Gastroesophageal sphincter (tissue), 4 donors: ENCODE measurements at regions not wholly inside any gene's neighbourhood (a gene's known extent, or its start where the extent isn't known, plus 50 kb on each side); places are given as distances from the start of the nearest gene placed in this dataset.

Source experiments
- ATAC-seq: fragments of 150-250 bp; one replicate; pipeline ENCODE4 v1.9.1; 2016; ENCODE audit warnings: mild to moderate bottlenecking, moderate library complexity
- H3K27ac ChIP-seq, 4 donors: fragments of 200-600 bp; sonication (generic) in 3 of 4; 1 replicate in 3 of 4; 2 replicates in 1 of 4; pipeline ENCODE4 v1.5.1; 2016 to 2019
- H3K27me3 ChIP-seq: fragments of 200-600 bp; sonication (generic); one replicate; pipeline ENCODE4 v1.5.1; 2019
- H3K36me3 ChIP-seq, 2 donors: fragments of 200-600 bp; sonication (generic); one replicate each; pipeline ENCODE4 v1.5.1; 2019; ENCODE audit warnings: control low read depth in 1 of 2
- H3K4me1 ChIP-seq, 3 donors: fragments of 200-600 bp; sonication (generic); 1 replicate in 2 of 3; 2 replicates in 1 of 3; pipeline ENCODE4 v1.5.1; 2016 to 2019; ENCODE audit warnings: control low read depth in 2 of 3
- H3K4me3 ChIP-seq, 2 donors: fragments of 200-600 bp; sonication (generic); one replicate each; pipeline ENCODE4 v1.5.1; 2019; ENCODE audit warnings: mild to moderate bottlenecking in 1 of 2, moderate library complexity in 1 of 2
- H3K9me3 ChIP-seq, 3 donors: fragments of 200-600 bp; sonication (generic); one replicate each; pipeline ENCODE4 v1.5.1; 2017 to 2019; ENCODE audit warnings: control low read depth in 2 of 3
- EP300 ChIP-seq: sonication (generic); formaldehyde crosslinking; IDR thresholded peaks from one replicate; pipeline ENCODE4 v1.6.1; 2017; ENCODE audit warnings: antibody characterized with exemption, mild to moderate bottlenecking
- POLR2A ChIP-seq, 2 donors: fragments of 450-650 bp; IDR thresholded peaks; one replicate each; pipeline ENCODE4 v1.6.1; 2017; ENCODE audit warnings: antibody characterized with exemption in 2 of 2, mild to moderate bottlenecking in 2 of 2, moderate library complexity in 1 of 2
- POLR2AphosphoS5 ChIP-seq: sonication (generic); formaldehyde crosslinking; IDR thresholded peaks from one replicate; pipeline ENCODE4 v1.6.1; 2017; ENCODE audit warnings: antibody characterized with exemption
- WGBS, 2 donors: methylation state at CpG; one replicate each; pipeline ENCODE4 v1.1.5; 2018; ENCODE audit warnings: low coverage in 1 of 2; 5-methylcytosine and 5-hydroxymethylcytosine counted together
- TF ChIP-seq, protein P1 (sequence below), 4 experiments: fragments of 200-600 bp in 2 of 4; fragments of 450-650 bp in 2 of 4; sonication (generic) in 1 of 4; IDR thresholded peaks; one replicate each; pipeline ENCODE4 v1.5.1; 2017 to 2019; ENCODE audit warnings: antibody characterized with exemption in 4 of 4, mild to moderate bottlenecking in 2 of 4, moderate library complexity in 2 of 4

DNA sequence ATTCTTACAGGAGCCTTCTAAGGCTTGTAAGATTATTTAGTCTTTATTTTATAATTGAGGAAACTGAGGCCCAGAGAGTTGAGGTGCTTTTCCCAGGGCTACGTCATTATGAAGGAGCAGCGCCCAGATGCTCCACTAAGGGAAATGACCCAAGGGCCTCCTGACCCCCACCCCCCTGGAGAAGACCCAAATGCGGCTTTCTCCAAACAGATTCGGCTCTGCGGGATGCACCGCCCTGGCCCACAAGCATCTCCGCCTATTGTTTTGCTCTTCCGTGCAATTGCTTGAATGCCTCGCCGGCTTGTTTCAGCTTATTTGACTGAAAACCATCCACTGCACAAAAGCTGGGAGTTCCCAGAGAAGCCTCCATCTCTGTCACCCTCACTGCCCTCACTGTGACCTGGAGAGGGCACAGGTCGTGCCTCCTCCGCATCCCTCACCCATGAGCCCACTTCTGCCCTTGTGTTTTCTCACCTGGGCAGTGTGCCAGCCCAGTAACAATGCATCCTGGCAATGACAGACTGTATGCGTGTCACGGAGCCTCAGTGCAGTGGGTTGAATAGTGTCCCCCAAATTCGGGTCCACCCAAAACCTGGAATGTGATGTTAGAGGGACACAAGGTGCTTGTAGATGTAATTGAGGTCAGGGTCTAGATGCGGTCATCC lies 790.2 kb downstream of the TBC1D22A start:
- ATAC-seq, result no peak
- H3K4me3 ChIP-seq, result no peak overlapping the region
- peaks cover 42% of the 10 kb centered on the region for H3K27me3 ChIP-seq
- TF ChIP-seq POLR2AphosphoS5 (no peak), EP300 (no peak), POLR2A (IDR thresholded peaks at IDR 0.05) (no peak)
- TF ChIP-seq, protein P1, sequence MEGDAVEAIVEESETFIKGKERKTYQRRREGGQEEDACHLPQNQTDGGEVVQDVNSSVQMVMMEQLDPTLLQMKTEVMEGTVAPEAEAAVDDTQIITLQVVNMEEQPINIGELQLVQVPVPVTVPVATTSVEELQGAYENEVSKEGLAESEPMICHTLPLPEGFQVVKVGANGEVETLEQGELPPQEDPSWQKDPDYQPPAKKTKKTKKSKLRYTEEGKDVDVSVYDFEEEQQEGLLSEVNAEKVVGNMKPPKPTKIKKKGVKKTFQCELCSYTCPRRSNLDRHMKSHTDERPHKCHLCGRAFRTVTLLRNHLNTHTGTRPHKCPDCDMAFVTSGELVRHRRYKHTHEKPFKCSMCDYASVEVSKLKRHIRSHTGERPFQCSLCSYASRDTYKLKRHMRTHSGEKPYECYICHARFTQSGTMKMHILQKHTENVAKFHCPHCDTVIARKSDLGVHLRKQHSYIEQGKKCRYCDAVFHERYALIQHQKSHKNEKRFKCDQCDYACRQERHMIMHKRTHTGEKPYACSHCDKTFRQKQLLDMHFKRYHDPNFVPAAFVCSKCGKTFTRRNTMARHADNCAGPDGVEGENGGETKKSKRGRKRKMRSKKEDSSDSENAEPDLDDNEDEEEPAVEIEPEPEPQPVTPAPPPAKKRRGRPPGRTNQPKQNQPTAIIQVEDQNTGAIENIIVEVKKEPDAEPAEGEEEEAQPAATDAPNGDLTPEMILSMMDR (IDR thresholded peaks at IDR 0.05), result no peak
- WGBS, 2 donors, result 82 to 83% methylated on average over 11 to 13 of the region's 16 CpGs
- no peaks in the 10 kb centered on the region for H3K4me1 ChIP-seq
- no peak overlapping the region for H3K27ac ChIP-seq
- H3K36me3 ChIP-seq, result no peaks in the 10 kb centered on the region
- no peaks in the 10 kb centered on the region for H3K9me3 ChIP-seq

DNA sequence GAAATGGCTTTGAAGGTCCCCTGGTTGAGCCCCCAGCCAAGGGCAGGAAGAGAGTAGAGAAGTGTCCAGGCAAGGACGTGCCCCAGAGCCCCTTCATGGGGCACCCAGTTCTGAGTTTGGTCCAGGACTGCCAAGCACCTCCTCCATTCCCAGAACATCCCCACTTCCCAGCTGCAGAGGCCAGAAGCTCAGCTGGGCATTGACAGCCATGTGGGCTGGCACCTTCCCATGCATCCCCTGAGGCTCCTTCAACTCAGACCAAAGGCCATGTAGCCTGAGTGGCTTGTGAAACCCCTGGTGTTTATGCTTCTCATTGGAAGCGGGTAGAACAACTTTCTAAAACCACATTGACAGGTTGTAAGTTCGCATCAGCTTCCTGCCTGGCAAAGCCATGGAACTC lies 789.6 kb downstream of the TBC1D22A start:
- 80 to 100% methylated on average over 1 of the region's 3 CpGs for WGBS, 2 donors
- no peak for ATAC-seq
- Histone ChIP-seq H3K36me3 (no peaks in the 10 kb centered on the region), H3K27ac (no peak overlapping the region), H3K27me3 (peaks cover 42% of the 10 kb centered on the region), H3K9me3 (no peaks in the 10 kb centered on the region), H3K4me1 (no peaks in the 10 kb centered on the region), H3K4me3 (no peak overlapping the region)
- TF ChIP-seq EP300 (no peak), POLR2AphosphoS5 (no peak), POLR2A (IDR thresholded peaks at IDR 0.05) (no peak)
- TF ChIP-seq, protein P1 (IDR thresholded peaks at IDR 0.05), result no peak

DNA sequence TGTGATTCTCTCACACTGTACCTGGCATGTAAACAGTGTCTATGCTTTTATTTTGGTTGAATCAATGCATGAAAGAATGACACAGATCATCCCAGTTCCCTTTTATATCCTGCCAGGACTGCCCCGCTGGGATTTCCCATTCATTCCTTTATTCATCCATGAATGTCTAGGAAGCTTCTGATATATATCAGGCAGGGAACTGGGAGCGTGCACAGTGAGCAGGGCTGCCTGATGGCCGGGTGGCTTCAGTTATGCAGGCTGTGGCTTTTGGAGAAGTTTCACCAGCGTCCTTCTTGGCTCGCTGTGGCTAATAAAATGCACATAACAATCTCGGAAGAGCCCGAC lies 789.0 kb downstream of the TBC1D22A start:
- TF ChIP-seq POLR2A (IDR thresholded peaks at IDR 0.05), result no peak
- TF ChIP-seq POLR2AphosphoS5, result no peak
- TF ChIP-seq, protein P1 (IDR thresholded peaks at IDR 0.05), result no peak
- TF ChIP-seq EP300, result no peak
- no peaks in the 10 kb centered on the region for H3K36me3 ChIP-seq
- no peak overlapping the region for H3K27ac ChIP-seq
- no peak for ATAC-seq
- peaks cover 42% of the 10 kb centered on the region for H3K27me3 ChIP-seq
- H3K9me3 ChIP-seq, result no peaks in the 10 kb centered on the region
- H3K4me3 ChIP-seq, result no peak overlapping the region
- H3K4me1 ChIP-seq, result no peaks in the 10 kb centered on the region
- 76% methylated on average over 4 to 7 of the region's 7 CpGs for WGBS, 2 donors

DNA sequence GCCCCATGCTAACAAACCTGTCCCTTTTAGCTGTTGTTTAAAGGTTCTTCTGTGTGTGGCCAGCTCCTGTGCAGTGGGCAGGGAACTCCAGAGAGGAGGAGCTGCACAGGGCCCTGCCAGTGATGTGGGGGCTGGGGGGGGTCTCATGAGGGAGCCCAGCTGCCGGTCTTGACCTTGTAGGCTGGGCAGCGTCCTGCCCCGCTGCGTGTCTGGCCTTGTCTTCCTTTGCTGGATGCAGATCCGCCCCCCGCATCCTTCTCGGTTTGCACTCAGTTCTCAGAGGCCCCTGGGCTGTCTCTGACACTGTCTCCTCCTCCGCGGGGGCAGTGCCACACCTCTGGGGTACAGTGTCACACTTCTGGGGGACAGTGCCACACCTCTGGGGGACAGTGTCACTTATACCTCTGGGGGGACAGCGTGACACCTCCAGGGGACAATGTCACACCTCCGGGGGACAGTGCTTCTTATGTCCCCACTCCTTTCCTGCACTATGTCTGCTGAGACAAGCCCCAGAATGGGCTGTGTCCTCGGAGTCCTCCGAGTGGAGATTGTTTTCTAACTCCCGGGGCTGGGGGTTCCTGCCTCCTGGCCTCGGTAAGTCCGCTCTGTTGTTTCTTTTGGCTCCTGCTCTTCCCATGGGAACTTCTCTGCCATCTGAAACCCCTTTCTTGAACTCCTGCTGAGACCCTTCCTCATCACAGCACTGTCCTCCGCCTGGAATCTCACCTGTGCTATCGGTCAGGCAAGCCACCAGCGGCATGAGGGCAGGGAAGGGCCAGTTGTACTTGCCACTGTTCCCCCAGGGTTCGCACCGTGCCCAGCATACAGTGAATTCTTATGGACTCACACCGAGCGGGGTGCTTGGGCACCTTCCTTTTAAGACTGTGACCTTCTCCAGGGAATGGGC lies 788.3 kb downstream of the TBC1D22A start:
- Histone ChIP-seq H3K36me3 (no peaks in the 10 kb centered on the region), H3K27ac (no peak overlapping the region), H3K27me3 (peaks cover 42% of the 10 kb centered on the region), H3K4me3 (no peak overlapping the region), H3K4me1 (no peaks in the 10 kb centered on the region), H3K9me3 (no peaks in the 10 kb centered on the region)
- no peak for TF ChIP-seq EP300
- no peak for TF ChIP-seq POLR2AphosphoS5
- TF ChIP-seq, protein P1 (IDR thresholded peaks at IDR 0.05), result no peak
- TF ChIP-seq POLR2A (IDR thresholded peaks at IDR 0.05), result no peak
- ATAC-seq, result no peak
- 49 to 57% methylated on average over 5 to 17 of the region's 23 CpGs for WGBS, 2 donors
